ENCODE measurements at regions not wholly inside any gene's neighbourhood (a gene's known extent, or its start where the extent isn't known, plus 50 kb on each side); places are given as distances from the start of the nearest gene placed in this dataset.

DNA sequence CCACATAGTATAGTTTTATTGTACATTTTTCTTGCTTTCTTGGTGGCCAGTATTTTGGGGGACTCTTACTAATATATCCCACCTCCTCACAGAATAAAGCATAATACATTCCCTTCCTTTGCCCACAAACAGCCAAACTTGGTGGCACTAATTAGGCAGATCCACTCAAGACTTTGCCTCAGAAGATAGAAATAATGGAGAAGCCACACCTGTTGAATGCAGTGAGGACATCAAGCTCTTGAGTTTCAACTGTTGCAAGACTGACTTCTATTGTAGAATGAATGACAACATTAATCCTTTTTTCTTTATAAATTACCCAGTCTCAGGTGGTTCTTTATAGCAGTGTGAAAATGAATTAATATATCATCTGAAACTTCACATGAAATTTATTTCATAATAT lies 1183.6 kb upstream of the ATXN8OS start:
- H3K4me2 ChIP-seq, result no peak overlapping the region
- CTCF ChIA-PET, result no interaction called here
- no peak for ATAC-seq
- DNase-seq (ENCODE audit: low read depth in 1 of 2, low spot score in 1 of 2), result no peak
- no peak for FAIRE-seq
- H3K9me3 ChIP-seq, result no peaks in the 10 kb centered on the region
- POLR2A ChIA-PET, result no interaction called here
- H3K4me1 ChIP-seq, result no peaks in the 10 kb centered on the region
- no peak overlapping the region for H3K4me3 ChIP-seq
- TF ChIP-seq, protein P1, sequence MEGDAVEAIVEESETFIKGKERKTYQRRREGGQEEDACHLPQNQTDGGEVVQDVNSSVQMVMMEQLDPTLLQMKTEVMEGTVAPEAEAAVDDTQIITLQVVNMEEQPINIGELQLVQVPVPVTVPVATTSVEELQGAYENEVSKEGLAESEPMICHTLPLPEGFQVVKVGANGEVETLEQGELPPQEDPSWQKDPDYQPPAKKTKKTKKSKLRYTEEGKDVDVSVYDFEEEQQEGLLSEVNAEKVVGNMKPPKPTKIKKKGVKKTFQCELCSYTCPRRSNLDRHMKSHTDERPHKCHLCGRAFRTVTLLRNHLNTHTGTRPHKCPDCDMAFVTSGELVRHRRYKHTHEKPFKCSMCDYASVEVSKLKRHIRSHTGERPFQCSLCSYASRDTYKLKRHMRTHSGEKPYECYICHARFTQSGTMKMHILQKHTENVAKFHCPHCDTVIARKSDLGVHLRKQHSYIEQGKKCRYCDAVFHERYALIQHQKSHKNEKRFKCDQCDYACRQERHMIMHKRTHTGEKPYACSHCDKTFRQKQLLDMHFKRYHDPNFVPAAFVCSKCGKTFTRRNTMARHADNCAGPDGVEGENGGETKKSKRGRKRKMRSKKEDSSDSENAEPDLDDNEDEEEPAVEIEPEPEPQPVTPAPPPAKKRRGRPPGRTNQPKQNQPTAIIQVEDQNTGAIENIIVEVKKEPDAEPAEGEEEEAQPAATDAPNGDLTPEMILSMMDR (IDR thresholded peaks at IDR 0.05), result no peak
- TF ChIP-seq SREBF2 (IDR thresholded peaks at IDR 0.05) (no peak), FOSL2 (IDR thresholded peaks at IDR 0.05) (no peak), FOSL2 (CRISPR knock-in tag; IDR thresholded peaks at IDR 0.05) (no peak), EHMT2 (IDR thresholded peaks at IDR 0.05; ENCODE audit: low read depth) (no peak), TP53 (CRISPR knock-in tag; IDR thresholded peaks at IDR 0.05) (no peak), RNF2 (IDR thresholded peaks at IDR 0.05; ENCODE audit: borderline replicate concordance, low read depth) (no peak), PHF8 (IDR thresholded peaks at IDR 0.05; ENCODE audit: borderline replicate concordance, low read depth) (no peak), NPAS2 (CRISPR knock-in tag; IDR thresholded peaks at IDR 0.05; ENCODE audit: borderline replicate concordance) (no peak), JUN (IDR thresholded peaks at IDR 0.05) (no peak), CEBPB (IDR thresholded peaks at IDR 0.05) (no peak), JUNB (IDR thresholded peaks at IDR 0.05) (no peak), HOXB5 (CRISPR knock-in tag; IDR thresholded peaks at IDR 0.05) (no peak), RCOR1 (IDR thresholded peaks at IDR 0.05; ENCODE audit: low read depth, low read length) (no peak), RFX5 (IDR thresholded peaks at IDR 0.05) (no peak), RARB (CRISPR knock-in tag; IDR thresholded peaks at IDR 0.05) (no peak), CHD4 (IDR thresholded peaks at IDR 0.05; ENCODE audit: borderline replicate concordance) (no peak), BHLHE40 (IDR thresholded peaks at IDR 0.05; ENCODE audit: low read depth, low read length) (no peak), ZNF302 (CRISPR knock-in tag; IDR thresholded peaks at IDR 0.05) (no peak)
- TF ChIP-seq, protein P2, sequence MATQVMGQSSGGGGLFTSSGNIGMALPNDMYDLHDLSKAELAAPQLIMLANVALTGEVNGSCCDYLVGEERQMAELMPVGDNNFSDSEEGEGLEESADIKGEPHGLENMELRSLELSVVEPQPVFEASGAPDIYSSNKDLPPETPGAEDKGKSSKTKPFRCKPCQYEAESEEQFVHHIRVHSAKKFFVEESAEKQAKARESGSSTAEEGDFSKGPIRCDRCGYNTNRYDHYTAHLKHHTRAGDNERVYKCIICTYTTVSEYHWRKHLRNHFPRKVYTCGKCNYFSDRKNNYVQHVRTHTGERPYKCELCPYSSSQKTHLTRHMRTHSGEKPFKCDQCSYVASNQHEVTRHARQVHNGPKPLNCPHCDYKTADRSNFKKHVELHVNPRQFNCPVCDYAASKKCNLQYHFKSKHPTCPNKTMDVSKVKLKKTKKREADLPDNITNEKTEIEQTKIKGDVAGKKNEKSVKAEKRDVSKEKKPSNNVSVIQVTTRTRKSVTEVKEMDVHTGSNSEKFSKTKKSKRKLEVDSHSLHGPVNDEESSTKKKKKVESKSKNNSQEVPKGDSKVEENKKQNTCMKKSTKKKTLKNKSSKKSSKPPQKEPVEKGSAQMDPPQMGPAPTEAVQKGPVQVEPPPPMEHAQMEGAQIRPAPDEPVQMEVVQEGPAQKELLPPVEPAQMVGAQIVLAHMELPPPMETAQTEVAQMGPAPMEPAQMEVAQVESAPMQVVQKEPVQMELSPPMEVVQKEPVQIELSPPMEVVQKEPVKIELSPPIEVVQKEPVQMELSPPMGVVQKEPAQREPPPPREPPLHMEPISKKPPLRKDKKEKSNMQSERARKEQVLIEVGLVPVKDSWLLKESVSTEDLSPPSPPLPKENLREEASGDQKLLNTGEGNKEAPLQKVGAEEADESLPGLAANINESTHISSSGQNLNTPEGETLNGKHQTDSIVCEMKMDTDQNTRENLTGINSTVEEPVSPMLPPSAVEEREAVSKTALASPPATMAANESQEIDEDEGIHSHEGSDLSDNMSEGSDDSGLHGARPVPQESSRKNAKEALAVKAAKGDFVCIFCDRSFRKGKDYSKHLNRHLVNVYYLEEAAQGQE (IDR thresholded peaks at IDR 0.05), result no peak
- TF ChIP-seq, protein P3, sequence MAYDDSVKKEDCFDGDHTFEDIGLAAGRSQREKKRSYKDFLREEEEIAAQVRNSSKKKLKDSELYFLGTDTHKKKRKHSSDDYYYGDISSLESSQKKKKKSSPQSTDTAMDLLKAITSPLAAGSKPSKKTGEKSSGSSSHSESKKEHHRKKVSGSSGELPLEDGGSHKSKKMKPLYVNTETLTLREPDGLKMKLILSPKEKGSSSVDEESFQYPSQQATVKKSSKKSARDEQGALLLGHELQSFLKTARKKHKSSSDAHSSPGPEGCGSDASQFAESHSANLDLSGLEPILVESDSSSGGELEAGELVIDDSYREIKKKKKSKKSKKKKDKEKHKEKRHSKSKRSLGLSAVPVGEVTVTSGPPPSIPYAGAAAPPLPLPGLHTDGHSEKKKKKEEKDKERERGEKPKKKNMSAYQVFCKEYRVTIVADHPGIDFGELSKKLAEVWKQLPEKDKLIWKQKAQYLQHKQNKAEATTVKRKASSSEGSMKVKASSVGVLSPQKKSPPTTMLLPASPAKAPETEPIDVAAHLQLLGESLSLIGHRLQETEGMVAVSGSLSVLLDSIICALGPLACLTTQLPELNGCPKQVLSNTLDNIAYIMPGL (CRISPR knock-in tag; IDR thresholded peaks at IDR 0.05; ENCODE audit: borderline replicate concordance), result no peak
- H3K27ac ChIP-seq, result no peak overlapping the region

DNA sequence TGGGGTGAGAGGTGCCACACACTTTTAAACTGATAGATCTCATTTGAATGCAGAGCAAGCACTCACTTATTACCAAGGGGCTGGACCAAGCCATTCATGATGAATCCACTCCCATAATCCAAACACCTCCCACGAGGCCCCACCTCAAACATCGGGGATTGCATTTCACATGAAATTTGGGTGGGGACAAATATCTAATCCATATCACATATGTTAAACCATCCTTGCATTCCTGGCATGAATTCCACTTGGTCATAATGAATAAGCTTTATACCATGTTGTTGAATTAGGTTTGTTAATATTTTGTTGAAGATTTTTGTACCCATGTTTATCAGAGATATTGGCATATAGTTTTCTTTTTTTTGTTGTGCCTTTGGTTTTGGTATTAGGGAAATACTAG lies 1198.7 kb upstream of the ATXN8OS start:
- ChIA-PET CTCF (no interaction called here), POLR2A (no interaction called here)
- TF ChIP-seq FOSB (CRISPR knock-in tag; IDR thresholded peaks at IDR 0.05), result no peak
- no peak for TF ChIP-seq MAZ (IDR thresholded peaks at IDR 0.05; ENCODE audit: borderline replicate concordance, low read depth, low read length)
- no peak for TF ChIP-seq SMC3 (IDR thresholded peaks at IDR 0.05)
- no peak for TF ChIP-seq POLR2AphosphoS2 (conservative IDR thresholded peaks at IDR 0.05; ENCODE audit: low read length)
- no peak for TF ChIP-seq NR3C1 (IDR thresholded peaks at IDR 0.05)
- no peak for TF ChIP-seq CEBPB (IDR thresholded peaks at IDR 0.05)
- TF ChIP-seq CBX8 (IDR thresholded peaks at IDR 0.05), result no peak
- TF ChIP-seq CHD2 (IDR thresholded peaks at IDR 0.05; ENCODE audit: low read length, partially characterized antibody), result no peak
- TF ChIP-seq, protein P4, sequence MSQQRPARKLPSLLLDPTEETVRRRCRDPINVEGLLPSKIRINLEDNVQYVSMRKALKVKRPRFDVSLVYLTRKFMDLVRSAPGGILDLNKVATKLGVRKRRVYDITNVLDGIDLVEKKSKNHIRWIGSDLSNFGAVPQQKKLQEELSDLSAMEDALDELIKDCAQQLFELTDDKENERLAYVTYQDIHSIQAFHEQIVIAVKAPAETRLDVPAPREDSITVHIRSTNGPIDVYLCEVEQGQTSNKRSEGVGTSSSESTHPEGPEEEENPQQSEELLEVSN (IDR thresholded peaks at IDR 0.05; ENCODE audit: borderline replicate concordance, low read depth), result no peak
- no peak for TF ChIP-seq RNF2 (IDR thresholded peaks at IDR 0.05; ENCODE audit: borderline replicate concordance, low read depth)
- TF ChIP-seq HOXB5 (CRISPR knock-in tag; IDR thresholded peaks at IDR 0.05), result no peak
- TF ChIP-seq FOSL2 (IDR thresholded peaks at IDR 0.05), result no peak
- TF ChIP-seq FOSL2 (CRISPR knock-in tag; IDR thresholded peaks at IDR 0.05), result no peak
- no peak for TF ChIP-seq PHF8 (IDR thresholded peaks at IDR 0.05; ENCODE audit: borderline replicate concordance, low read depth)
- FAIRE-seq (no peak), ATAC-seq (no peak), DNase-seq (ENCODE audit: low read depth in 1 of 2, low spot score in 1 of 2) (no peak)
- no peak overlapping the region for H3K27ac ChIP-seq
- WGBS (ENCODE audit: missing lambda C conversion rate), result 16% methylated on average over 2 of the region's 2 CpGs
- H3K4me1 ChIP-seq, result no peaks in the 10 kb centered on the region
- H3K4me2 ChIP-seq, result no peak overlapping the region
- H3K9me3 ChIP-seq, result no peaks in the 10 kb centered on the region
- H3K4me3 ChIP-seq, result no peak overlapping the region
